ENCODE measurements at regions not wholly inside any gene's neighbourhood (a gene's known extent, or its start where the extent isn't known, plus 50 kb on each side); places are given as distances from the start of the nearest gene placed in this dataset.

GRCh38 chrX:112991801-112992200 lies 151.2 kb upstream of the AMOT start:
- TF ChIP-seq CTCF (conservative IDR thresholded peaks at IDR 0.05; ENCODE audit: low read length) (no peak), EZH2phosphoT487 (IDR thresholded peaks at IDR 0.05; ENCODE audit: borderline replicate concordance, low read depth, low read length) (no peak)

Measured in OCI-LY7 (cell line).